Hepatocyte (in vitro differentiated cells): ENCODE measurements at regions not wholly inside any gene's neighbourhood (a gene's known extent, or its start where the extent isn't known, plus 50 kb on each side); places are given as distances from the start of the nearest gene placed in this dataset.

Source experiments
- EZH2 ChIP-seq: fragments of 200-600 bp; sonication (generic); IDR thresholded peaks from 2 replicates; pipeline ENCODE4 v1.6.1; 2016; ENCODE audit warnings: antibody characterized with exemption, mild to moderate bottlenecking, borderline replicate concordance
- TF ChIP-seq, protein P1 (sequence below): fragments of 200-600 bp; sonication (generic); IDR thresholded peaks from 2 replicates; pipeline ENCODE4 v1.5.1; 2016; ENCODE audit warnings: antibody characterized with exemption, mild to moderate bottlenecking; ENCODE audit not compliant: poor library complexity

DNA sequence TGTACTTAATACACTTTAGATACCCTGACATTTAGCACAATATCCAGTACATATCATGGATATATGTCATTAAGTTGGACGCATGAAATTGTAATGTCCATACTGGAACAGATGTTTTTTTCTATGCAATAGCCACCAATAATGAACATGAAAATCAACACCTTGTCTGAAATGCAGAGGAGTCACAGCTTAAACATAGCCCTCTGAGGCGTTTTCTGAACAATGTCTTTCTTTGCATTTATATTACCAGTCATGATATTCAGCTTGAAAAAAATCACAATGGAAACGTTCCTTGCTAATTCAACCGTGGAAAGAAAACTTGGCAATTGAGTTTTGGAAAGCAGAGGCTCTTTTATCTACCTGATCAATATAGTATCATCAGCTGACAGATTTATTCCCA lies 86.7 kb upstream of the COL11A1 start:
- TF ChIP-seq, protein P1, sequence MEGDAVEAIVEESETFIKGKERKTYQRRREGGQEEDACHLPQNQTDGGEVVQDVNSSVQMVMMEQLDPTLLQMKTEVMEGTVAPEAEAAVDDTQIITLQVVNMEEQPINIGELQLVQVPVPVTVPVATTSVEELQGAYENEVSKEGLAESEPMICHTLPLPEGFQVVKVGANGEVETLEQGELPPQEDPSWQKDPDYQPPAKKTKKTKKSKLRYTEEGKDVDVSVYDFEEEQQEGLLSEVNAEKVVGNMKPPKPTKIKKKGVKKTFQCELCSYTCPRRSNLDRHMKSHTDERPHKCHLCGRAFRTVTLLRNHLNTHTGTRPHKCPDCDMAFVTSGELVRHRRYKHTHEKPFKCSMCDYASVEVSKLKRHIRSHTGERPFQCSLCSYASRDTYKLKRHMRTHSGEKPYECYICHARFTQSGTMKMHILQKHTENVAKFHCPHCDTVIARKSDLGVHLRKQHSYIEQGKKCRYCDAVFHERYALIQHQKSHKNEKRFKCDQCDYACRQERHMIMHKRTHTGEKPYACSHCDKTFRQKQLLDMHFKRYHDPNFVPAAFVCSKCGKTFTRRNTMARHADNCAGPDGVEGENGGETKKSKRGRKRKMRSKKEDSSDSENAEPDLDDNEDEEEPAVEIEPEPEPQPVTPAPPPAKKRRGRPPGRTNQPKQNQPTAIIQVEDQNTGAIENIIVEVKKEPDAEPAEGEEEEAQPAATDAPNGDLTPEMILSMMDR = no peak
- no peak for TF ChIP-seq EZH2
